CD1c-positive myeloid dendritic cell (primary cell): ENCODE measurements at regions not wholly inside any gene's neighbourhood (a gene's known extent, or its start where the extent isn't known, plus 50 kb on each side); places are given as distances from the start of the nearest gene placed in this dataset.

ENCODE experiments used
- DNase-seq: peaks from one replicate; pipeline ENCODE4 v3.0.0-alpha.2; 2016; ENCODE audit errors: extremely low spot score

DNA sequence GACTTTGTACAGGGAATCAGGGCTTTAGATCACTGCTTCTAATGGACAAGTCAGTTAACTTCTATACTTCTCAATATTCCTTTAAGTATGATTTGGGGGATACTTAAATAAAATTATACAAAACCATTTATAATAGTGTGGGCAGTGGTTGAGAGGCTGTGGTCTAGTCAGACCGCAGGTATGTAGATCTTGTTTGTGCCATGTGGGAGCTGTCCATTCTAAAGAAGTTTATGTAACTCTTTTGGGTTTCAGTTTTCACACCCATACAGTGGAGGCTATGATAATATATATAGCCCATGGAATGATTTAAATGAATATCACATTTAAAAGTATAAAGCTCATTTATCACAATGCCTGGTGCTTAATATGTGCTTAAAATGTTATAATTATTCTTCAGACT is 654.3 kb upstream of the KIF2B start:
- no peak for DNase-seq

DNA sequence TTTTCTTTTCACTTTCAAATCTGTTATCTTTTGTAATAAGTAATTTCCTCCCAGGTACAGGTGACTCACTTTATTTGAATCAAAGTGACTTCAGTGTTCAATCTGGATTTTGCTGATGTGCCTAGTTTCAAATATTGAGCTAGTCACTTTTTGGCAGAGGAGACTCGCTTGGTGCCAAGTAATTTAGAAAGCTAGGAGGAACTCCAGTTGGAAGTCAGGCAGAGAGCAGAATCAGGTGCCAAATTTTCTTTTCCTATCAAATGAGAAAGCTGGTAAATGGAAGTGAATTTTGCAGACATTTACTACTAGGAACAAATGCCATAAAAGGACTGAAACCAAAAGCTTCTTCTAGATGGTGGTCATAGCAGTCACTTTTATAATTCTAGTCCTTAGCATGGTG is 656.0 kb upstream of the KIF2B start:
- DNase-seq, result no peak

DNA sequence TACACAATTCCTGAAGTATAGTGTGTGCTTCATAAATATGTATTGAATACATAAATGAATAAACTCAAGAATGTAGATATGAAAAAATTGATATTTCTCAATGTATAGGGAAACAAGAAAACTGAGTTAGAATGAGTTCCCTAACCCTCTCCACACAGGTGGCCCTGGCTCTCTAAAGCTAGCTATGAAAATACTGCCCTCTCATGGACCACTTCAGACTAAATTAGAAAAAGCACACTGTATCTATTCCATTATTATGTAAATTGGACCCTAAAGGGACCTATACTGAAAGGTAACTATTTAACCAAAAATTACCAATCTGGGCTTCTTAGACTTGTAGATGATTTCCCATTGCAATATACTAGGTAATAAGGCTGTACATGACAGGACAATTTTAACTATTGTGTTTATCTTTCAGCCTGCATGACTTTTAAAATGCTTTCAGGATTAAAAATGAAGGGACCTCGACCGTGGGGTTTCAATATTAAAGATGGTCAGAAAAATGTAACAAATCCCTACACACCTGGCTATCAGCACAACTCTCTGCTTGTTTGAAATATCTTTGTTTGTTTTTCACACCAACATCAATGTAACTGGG is 672.5 kb upstream of the KIF2B start:
- DNase-seq, result no peak

DNA sequence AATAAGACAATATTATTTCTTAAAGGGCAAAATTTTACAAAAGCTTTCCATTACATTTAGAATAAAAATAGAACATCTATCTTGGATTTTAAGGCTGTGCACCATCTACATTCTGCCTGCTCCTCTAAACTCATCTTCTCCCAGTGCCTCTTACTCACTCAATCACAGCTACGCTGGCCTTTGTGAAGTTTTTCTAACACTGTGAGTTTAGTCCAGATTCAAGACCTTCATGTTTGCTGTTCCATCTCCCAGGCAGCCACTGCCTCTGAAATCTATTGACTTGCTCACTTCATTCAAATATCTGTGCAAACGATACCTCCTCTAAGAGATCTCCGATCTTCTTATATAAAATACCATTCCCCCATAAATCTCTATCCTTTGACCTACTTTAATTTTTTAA is 673.4 kb upstream of the KIF2B start:
- no peak for DNase-seq

DNA sequence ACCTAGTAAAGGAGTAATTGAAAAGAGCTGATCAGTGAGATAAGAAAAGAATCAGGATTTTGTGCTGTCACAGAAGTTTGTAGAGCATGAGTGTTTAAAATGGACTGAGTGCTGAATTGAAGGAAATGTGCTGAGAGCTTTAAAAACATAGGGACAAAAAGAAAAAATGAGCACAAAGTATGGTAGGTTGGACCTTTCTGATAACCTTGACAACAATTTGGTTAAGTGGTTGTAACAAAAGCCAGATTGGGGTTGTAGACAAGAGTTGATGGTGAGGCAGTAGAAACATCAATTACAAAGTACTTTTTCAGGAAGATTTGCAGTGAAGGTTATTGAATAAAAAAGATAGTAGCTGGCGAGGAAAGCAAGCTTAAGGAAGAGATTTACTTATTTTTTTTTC is 674.7 kb upstream of the KIF2B start:
- DNase-seq, result no peak

DNA sequence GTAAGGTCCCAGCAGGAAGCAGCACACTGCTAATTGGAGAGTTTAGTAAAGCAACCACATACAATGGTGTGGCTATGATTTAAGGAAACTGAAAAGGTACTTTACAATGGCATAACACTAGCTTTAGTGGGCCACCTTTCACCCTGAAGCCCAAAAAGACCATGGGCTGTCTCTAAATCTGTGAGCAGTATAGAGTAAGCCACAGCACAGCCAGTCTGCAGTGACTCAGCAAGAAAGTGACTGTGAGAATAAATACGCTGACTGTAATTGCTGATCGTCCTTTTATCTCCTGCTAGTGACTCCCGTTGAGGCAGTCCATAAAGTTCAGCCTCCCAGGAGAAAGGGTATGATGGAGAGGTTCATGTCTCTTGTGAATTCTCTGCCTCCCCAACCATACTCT is 679.8 kb upstream of the KIF2B start:
- no peak for DNase-seq

DNA sequence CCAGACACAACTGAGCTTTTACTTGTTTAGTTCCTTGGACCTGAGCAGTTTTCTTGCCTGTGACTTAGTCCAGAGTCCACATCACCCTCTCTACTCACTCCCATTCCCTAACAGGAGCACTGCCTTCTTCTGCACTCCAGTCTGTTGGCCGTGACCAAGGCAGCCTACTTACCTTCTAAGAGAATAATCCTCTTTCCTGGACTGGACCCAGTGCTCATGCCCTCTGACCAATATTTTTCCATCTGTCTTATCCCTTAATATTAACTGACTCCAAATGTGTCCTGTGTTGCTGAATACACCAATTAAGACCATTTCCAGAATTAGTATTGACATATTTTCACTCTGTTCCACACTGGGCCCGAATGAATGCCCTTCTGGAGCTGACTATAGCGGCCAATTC is 681.0 kb upstream of the KIF2B start:
- DNase-seq, result no peak

DNA sequence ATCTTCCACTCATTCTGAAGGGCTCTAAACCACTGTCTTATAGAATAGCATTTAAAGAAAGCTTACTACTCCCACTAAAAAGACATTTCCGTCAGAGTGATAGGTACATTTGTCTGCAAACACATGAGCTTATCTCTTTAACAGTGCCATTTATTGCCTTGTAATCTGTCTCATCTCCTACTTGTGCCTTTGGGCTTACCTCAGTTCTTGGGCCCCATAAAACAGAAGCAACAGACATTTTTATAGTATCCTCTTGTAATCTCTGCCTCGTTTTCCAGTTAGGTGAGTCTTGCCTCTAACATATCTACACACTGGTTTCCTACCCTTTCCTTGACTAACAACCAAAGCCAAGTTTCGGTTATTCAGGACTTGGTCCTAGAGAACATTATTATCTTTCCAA is 681.4 kb upstream of the KIF2B start:
- no peak for DNase-seq

DNA sequence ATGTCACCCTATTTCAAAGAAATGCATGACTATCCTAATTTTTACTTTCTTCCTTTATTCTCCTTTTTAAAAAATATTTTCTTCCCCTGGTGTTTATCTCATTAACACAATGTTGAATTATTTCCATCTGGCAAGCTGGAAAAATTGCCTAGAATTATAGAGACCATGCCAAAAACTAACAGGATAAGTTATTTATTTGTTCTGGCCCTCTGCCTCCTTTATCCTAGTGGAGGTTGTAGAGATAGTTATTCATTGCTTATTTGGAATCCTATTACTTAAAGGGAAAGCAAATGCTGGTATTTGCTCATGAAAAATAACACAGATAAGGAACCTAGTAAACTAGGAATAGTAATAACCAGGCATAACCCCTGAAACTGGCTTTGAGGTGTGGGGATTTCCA is 684.9 kb upstream of the KIF2B start:
- no peak for DNase-seq

DNA sequence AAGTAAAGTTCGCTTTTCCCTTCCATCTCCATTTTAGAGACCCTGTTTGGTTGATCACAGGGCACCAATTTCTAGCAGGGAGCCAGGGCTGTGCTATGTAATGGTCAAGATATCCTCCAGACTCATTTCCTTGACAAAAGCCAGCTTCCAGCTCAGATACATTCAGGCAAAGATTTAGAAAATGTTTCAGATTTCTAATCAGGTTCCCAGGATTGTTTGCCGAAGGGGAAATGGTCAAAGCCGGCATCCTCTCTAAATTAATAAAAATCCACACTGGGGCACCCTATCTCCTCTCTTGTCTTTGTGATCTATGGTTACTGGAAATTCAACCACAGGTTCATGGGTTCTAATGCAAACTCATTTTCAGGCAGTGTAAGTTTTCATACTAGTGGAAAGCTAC is 686.8 kb upstream of the KIF2B start:
- no peak for DNase-seq

DNA sequence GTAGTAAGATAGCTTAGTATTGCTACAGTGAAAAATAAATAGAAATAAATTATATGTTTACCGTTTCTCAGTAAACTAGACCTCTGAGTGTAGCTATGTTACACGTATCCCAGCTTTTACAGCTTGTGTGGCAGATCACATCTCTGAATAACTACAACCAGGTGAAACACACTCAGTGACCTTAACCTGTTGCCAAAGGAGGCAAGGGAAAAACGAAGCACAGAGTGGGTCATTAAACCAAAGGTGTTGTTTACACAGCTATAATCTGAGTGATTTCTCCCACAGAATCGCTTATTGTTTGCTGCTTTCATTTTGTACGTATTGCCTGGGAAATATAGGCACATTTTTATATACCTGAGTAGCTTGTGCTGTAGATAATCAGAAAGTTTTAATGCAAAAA is 688.2 kb upstream of the KIF2B start:
- DNase-seq, result no peak

DNA sequence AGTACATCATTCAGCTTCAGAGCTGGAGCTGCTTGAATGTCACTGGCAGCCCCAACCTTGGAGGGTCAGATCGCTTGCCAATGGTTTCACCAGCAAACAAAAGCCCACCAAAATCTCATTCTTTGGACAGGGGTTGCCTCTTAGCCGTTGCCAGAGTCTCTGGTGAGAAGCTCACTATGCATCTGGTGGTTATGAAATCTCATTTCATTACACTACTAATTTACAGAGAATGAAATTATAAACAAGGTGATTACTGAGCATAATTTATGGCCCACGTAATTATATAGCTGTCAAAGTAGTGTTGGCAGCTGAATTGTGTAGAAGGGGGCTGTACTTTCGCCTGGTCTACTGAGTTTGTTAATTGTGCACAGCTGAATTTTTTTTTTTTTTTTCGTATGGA is 688.9 kb upstream of the KIF2B start:
- DNase-seq, result no peak

DNA sequence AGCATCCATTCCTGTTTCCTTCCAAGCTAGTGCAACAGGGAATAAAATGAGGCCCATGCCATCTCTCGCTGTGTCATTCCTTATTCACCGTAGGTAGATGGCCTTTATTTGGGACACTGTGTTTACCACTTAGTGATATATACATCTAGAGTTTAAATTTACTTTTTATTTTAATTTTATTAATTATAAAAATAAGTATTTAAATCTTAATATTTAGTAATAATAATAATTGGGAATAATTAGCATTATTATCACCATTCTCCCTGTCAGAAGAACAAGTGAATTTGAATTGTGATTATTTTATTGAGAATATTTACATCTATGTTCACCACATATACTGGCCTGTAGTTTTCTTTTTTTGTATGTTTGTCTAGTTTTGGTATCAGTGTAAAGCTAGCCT is 692.9 kb upstream of the KIF2B start:
- DNase-seq, result no peak

DNA sequence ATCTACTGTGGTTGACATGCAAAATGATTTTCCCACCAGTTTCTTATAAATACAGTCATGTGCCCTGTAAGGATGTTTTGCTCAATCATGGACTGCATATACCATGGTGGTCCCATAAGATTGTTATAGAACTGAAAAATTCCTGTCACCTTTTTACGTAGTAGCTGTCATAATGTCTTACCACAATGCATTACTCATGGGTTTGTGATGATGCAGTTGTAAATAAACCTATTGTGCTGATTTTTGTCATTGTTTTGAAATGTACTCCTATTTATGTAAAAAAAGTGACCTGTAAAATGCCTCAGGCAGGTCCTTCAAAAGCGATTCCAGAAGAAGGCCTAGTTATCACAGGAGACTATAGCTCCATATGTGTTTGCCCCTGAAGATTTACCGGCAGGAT is 695.4 kb upstream of the KIF2B start:
- DNase-seq, result no peak

DNA sequence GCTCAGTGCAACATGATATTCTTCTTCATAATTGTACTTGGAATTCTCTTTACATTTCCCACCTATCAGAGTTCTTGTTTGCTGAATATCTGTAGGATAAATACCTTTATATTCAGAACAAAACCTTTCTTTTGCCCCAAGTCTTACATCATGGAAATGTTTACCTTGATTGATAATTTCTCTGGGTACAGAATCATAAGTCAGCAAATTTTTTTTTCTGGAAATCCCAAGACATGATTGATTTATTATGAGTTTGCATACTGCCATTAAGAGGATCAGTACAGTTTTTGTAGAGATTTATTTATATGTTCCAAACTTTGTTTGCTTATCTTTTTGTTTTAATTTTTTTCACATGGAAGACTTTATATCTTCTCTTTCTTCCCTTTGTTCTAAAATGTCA is 699.8 kb upstream of the KIF2B start:
- no peak for DNase-seq

DNA sequence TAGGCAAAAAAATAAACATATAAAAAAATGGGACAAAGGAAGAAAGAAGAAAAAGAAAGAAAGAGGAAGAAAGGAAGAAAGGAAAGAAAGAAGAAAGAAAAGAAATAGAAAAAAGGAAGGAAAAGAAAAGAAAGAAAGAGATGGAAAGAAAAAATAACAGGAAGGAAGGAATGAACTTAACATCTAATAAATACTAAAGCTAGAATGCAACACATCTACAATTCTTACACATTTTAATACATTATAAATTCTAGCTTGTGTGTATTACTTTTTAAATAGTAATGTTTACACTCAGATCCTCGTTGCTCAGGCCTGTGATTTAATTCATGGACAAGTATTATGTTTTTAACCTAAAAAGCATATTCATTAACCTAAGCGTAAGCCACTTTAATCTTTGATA is 703.0 kb upstream of the KIF2B start:
- DNase-seq, result no peak

DNA sequence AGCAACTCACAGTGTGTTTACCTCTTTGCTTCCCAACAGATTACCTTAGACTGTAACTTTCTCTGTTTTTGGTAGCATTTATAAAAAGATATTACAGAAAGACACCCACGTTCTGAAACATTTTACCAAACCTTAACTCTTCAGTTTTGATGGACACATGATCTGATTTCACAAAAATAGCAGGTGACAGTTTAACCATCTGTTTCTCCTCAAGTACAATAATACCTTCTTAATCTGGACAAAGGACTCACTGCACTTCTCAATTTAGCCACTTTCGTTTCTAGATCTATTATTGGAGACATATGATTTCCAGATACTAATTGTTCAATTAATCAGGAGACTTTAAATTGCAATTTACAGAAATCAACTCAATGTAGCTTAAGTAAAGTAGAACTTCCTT is 703.8 kb upstream of the KIF2B start:
- no peak for DNase-seq

DNA sequence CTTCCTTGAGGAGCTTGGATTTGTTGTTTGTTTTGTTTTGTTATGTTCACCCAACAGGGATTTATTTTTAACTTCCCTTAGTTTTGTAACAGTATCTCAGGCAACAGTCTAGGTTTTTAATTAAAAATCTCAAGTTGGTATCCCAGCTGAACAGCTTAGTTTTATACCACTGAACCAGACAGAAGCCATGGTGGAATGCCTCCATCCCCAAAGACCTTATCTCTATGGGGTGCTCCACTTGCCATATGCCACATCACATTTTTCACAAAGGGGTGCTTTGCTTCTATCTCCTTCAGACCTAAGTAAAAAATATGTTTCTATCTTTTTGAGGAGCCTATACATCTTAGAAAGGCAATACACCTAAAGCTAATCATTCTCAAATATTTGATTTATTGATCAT is 715.8 kb upstream of the KIF2B start:
- DNase-seq, result no peak

DNA sequence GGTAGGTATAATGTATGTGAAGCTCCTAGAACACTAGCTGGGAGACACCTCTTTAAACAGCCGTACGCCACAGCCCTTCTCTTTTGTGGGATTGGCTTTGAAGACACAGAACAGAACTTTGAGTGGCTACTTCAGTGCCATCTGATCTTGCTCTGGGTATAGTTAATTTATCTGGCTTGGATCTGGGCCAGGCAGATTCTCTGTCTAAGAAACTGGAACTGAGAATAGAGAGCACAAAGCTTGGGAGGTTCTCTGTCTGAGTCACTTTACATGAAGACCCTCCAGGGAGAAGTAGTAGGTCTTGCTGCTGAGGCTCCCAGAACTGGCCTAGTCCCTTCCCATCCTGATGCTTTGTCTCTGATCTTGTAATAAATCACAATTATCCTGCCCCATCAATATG is 721.0 kb upstream of the KIF2B start:
- no peak for DNase-seq

DNA sequence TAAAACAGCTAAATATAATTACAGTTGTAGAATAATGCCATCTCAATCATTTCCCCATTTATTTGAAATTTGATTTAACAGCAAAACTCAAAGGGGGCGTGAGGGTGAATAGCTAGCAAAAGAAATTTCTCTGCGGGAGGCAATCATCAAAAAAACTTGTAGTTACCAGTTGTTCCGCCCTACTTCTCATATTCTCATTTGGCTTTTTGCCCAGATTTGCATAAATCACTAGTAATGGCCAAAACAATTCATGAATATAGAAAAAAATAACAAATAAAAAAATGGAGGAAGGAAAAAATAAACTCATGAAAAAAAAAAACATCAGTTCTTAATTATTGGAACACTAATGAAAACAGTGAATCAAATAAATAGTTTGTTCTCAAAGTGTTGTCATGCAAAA is 722.6 kb upstream of the KIF2B start:
- DNase-seq, result no peak

DNA sequence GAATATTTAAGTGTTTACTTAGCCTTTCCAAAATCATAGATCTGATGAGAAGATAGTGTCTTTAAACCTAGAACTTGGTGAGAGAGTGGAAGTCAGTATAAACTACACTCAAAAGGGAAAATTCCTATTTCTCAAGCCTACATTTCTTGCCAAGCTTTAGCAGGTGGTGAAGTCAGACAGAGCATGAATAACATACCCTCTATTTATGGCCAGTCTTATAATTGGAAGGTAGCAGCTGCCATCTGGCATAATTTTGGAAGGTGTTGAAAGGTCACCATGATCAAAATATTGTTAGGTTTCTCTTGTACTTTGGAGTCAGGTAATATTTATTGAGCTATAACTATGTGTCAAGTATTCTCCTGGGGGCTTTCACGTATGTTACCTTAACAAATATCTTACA is 729.3 kb upstream of the KIF2B start:
- DNase-seq, result no peak

DNA sequence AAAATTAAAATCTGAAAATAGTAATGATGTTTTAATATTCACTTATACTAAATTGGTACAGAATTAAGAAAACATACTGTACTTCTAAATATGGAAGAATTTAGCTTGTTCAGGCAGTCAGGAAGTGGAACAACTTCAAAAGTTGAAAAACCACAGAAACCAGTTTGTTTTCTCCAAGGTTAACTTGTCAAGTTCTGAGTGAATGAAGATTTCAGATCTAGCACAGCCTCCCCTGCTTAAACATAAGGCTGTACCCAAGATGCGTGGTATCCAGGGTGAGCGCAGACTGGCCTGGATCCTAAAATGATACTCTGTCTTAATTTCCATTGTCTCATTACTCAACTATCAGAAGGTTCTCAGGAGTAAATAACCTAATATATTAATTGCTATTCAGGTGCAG is 730.7 kb upstream of the KIF2B start:
- DNase-seq, result no peak

DNA sequence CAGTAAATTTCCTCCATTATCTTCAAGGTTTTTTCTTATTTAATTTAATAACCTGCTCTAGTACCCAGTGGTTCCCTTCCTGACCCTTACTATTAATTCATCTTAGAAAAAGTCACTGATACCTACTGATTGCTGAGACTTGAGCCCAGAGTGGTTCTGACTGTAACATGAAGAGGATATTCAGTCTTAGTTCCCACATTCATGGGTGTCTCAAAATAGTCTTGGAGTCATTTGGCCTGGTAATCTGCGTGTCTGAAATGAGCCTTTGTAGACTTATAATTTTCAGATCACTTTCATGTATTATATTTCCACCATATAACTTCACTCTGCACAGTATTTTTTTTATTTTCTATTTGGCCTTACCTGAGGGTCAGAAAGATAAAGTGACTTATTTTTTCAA is 732.0 kb upstream of the KIF2B start:
- DNase-seq, result no peak

DNA sequence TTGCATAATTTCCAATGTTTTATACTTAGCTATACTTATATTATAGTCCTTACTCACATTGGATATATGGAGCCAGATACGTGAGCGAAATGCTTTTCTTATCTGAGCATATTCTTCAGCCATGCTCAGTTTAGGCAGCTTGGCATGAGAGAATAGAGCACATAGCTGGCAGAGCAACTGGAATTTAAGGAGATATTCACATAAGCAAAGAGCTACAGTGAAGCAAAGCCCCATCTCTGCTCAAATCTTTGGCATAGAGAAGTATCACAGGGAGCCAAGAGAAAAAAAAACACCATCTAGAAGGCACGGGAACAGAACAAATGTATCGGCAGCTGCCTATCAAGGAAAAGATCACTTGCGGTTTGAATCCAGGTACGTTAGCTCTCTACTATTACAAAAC is 734.2 kb upstream of the KIF2B start:
- no peak for DNase-seq

DNA sequence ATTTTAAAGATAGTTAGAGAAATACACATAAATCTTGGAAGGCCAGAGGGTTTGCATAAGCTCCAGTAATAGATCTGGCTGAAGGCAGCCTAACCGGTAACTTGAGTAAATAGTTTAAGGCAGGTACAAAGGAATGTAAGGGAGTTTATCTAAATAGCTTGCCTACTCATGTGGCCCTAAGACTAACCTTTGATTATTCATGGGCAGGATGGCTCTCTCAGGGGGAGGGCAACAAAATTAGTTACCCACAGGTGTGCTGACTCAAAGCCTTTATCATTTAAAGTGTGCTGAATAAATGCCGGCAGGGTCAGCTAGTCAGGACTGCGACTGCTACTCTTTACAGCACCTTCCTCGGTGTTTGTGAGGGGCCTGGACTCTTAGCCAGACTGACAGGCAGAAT is 761.3 kb upstream of the KIF2B start:
- DNase-seq, result no peak
